ENCODE measurements at regions not wholly inside any gene's neighbourhood (a gene's known extent, or its start where the extent isn't known, plus 50 kb on each side); places are given as distances from the start of the nearest gene placed in this dataset.

- Histone ChIP-seq H3K4me1 (ENCODE audit: insufficient read depth, low read length) (no peaks in the 10 kb centered on the region), H3K27ac (ENCODE audit: low read length) (no peak overlapping the region), H3K9me3 (ENCODE audit: insufficient read depth, low read depth, low read length) (no peaks in the 10 kb centered on the region), H3K27me3 (ENCODE audit: insufficient read depth, low read length) (no peaks in the 10 kb centered on the region), H3K36me3 (ENCODE audit: insufficient read depth, low read depth, low read length) (no peaks in the 10 kb centered on the region), H3K9ac (ENCODE audit: low read depth, low read length) (no peak overlapping the region), H3K4me3 (ENCODE audit: low read length) (no peak overlapping the region)
Observed at GRCh38 chr2:6579281-6579680, 286.4 kb downstream of the CMPK2 start.

GRCh38 chr2:6580982-6581381 is 284.7 kb downstream of the CMPK2 start:
- Histone ChIP-seq H3K9me3 (ENCODE audit: insufficient read depth, low read depth, low read length) (no peaks in the 10 kb centered on the region), H3K36me3 (ENCODE audit: insufficient read depth, low read depth, low read length) (no peaks in the 10 kb centered on the region), H3K4me1 (ENCODE audit: insufficient read depth, low read length) (no peaks in the 10 kb centered on the region), H3K9ac (ENCODE audit: low read depth, low read length) (no peak overlapping the region), H3K4me3 (ENCODE audit: low read length) (no peak overlapping the region), H3K27me3 (ENCODE audit: insufficient read depth, low read length) (no peaks in the 10 kb centered on the region), H3K27ac (ENCODE audit: low read length) (no peak overlapping the region)

DNA sequence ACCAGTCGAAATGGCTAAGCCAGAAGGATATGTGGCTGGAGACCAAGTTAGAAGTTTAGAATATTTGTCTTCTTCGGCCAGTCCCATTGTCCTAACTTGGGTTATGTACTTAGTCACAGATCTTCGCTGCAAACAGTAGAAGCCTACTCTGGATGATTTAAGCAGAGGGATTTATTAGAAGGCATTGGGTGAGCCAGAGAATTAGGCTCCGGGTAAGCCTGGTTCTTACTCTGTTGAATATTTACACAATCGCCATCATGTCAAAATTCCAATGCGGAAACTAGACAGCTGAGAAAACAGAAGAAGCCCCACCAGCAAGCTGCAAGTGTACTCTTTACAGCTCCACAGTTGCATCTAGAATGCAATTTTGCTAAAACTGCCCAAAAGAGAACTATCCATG is 276.6 kb downstream of the CMPK2 start:
- no peak overlapping the region for H3K27ac ChIP-seq (ENCODE audit: low read length)
- H3K36me3 ChIP-seq (ENCODE audit: insufficient read depth, low read depth, low read length): no peaks in the 10 kb centered on the region
- H3K4me1 ChIP-seq (ENCODE audit: insufficient read depth, low read length): no peaks in the 10 kb centered on the region
- no peak overlapping the region for H3K4me3 ChIP-seq (ENCODE audit: low read length)
- no peak overlapping the region for H3K9ac ChIP-seq (ENCODE audit: low read depth, low read length)
- H3K9me3 ChIP-seq (ENCODE audit: insufficient read depth, low read depth, low read length): no peaks in the 10 kb centered on the region
- no peaks in the 10 kb centered on the region for H3K27me3 ChIP-seq (ENCODE audit: insufficient read depth, low read length)

DNA sequence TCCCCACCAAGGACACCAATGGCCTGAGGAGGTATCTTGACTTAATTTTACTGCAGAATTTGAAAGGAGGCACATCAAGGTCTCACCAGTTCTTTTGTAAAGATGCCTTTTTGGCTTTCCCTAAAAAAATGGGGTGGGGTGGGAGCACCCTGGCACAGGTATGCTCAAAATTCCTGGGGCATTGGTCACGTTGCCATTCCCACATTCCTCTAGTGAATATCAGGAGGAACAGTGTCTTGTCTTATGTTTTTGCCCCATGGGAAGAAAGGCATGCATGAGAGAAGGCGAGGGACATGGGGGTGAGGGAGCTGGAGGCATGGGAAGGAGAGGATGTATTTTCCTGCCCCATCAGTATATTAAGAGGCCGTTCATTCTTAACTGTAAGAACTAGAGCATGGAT is 275.3 kb downstream of the CMPK2 start:
- Histone ChIP-seq H3K9ac (ENCODE audit: low read depth, low read length) (no peak overlapping the region), H3K36me3 (ENCODE audit: insufficient read depth, low read depth, low read length) (no peaks in the 10 kb centered on the region), H3K27me3 (ENCODE audit: insufficient read depth, low read length) (no peaks in the 10 kb centered on the region), H3K9me3 (ENCODE audit: insufficient read depth, low read depth, low read length) (no peaks in the 10 kb centered on the region), H3K4me1 (ENCODE audit: insufficient read depth, low read length) (no peaks in the 10 kb centered on the region), H3K4me3 (ENCODE audit: low read length) (no peak overlapping the region), H3K27ac (ENCODE audit: low read length) (no peak overlapping the region)

DNA sequence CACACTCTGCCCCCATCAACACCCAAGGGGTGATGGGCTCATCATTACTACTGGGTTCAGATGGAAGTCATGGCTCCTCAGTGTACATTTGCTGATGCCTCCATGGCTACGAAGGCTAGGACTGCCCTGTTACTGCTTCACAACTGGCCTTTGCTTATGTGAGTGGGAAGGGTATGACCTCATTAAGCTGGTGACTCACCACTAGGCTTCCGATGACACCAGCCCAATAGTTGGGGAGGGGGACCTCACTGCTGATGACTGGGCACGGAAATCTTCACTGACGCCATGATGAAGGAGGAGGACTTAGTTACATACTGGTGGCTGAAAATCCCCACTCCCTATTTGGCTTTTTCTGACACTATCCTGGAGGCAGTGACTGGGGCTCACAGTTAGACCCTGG is 263.2 kb downstream of the CMPK2 start:
- H3K27ac ChIP-seq (ENCODE audit: low read length): no peak overlapping the region
- H3K9me3 ChIP-seq (ENCODE audit: insufficient read depth, low read depth, low read length): peaks cover 4% of the 10 kb centered on the region; the same call in 1 of the 2 replicates
- H3K27me3 ChIP-seq (ENCODE audit: insufficient read depth, low read length): no peaks in the 10 kb centered on the region
- no peaks in the 10 kb centered on the region for H3K36me3 ChIP-seq (ENCODE audit: insufficient read depth, low read depth, low read length)
- no peaks in the 10 kb centered on the region for H3K4me1 ChIP-seq (ENCODE audit: insufficient read depth, low read length)
- H3K4me3 ChIP-seq (ENCODE audit: low read length): no peak overlapping the region
- no peak overlapping the region for H3K9ac ChIP-seq (ENCODE audit: low read depth, low read length)

- H3K9me3 ChIP-seq (ENCODE audit: insufficient read depth, low read depth, low read length): peaks cover 4% of the 10 kb centered on the region; the same call in 1 of the 2 replicates
- no peak overlapping the region for H3K4me3 ChIP-seq (ENCODE audit: low read length)
- H3K36me3 ChIP-seq (ENCODE audit: insufficient read depth, low read depth, low read length): no peaks in the 10 kb centered on the region
- H3K4me1 ChIP-seq (ENCODE audit: insufficient read depth, low read length): no peaks in the 10 kb centered on the region
- H3K9ac ChIP-seq (ENCODE audit: low read depth, low read length): no peak overlapping the region
- H3K27me3 ChIP-seq (ENCODE audit: insufficient read depth, low read length): no peaks in the 10 kb centered on the region
- H3K27ac ChIP-seq (ENCODE audit: low read length): no peak overlapping the region
Observed at GRCh38 chr2:6605836-6606505, 259.7 kb downstream of the CMPK2 start.

DNA sequence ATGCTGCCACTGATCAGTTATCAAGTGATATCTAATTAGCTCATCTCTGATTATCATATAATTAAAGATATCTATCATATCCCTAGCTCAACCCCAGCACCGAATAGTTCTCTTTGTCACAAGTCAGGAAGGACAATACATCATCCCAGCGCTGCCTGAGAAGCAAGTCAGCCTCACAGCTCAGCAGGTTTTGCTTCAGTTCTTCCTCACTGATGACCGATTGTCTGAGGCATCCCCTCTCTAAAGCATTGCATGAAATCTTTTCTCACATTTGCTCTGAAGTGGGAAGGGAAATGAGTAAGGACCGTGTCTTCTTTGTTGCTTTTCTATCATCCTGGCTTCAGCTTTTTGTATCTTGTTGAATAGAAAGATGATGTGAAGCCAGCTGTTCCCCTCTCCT is 247.9 kb downstream of the CMPK2 start:
- H3K4me1 ChIP-seq (ENCODE audit: insufficient read depth, low read length): no peaks in the 10 kb centered on the region
- H3K27me3 ChIP-seq (ENCODE audit: insufficient read depth, low read length): no peaks in the 10 kb centered on the region
- no peak overlapping the region for H3K9ac ChIP-seq (ENCODE audit: low read depth, low read length)
- H3K27ac ChIP-seq (ENCODE audit: low read length): no peak overlapping the region
- H3K9me3 ChIP-seq (ENCODE audit: insufficient read depth, low read depth, low read length): no peaks in the 10 kb centered on the region
- H3K4me3 ChIP-seq (ENCODE audit: low read length): no peak overlapping the region
- no peaks in the 10 kb centered on the region for H3K36me3 ChIP-seq (ENCODE audit: insufficient read depth, low read depth, low read length)

- Histone ChIP-seq H3K4me1 (ENCODE audit: insufficient read depth, low read length) (peaks cover under 1% of the 10 kb centered on the region; the same call in 1 of the 2 replicates), H3K9ac (ENCODE audit: low read depth, low read length) (no peak overlapping the region), H3K27ac (ENCODE audit: low read length) (no peak overlapping the region), H3K27me3 (ENCODE audit: insufficient read depth, low read length) (no peaks in the 10 kb centered on the region), H3K9me3 (ENCODE audit: insufficient read depth, low read depth, low read length) (no peaks in the 10 kb centered on the region), H3K4me3 (ENCODE audit: low read length) (no peak overlapping the region), H3K36me3 (ENCODE audit: insufficient read depth, low read depth, low read length) (no peaks in the 10 kb centered on the region)
Observed at GRCh38 chr2:6618201-6618600, 247.5 kb downstream of the CMPK2 start.

GRCh38 chr2:6623746-6624145 is 242.0 kb downstream of the CMPK2 start:
- no peak overlapping the region for H3K4me3 ChIP-seq (ENCODE audit: low read length)
- H3K9me3 ChIP-seq (ENCODE audit: insufficient read depth, low read depth, low read length): no peaks in the 10 kb centered on the region
- H3K4me1 ChIP-seq (ENCODE audit: insufficient read depth, low read length): peaks cover 4% of the 10 kb centered on the region; the same call in 1 of the 2 replicates
- H3K27me3 ChIP-seq (ENCODE audit: insufficient read depth, low read length): no peaks in the 10 kb centered on the region
- H3K27ac ChIP-seq (ENCODE audit: low read length): no peak overlapping the region
- no peaks in the 10 kb centered on the region for H3K36me3 ChIP-seq (ENCODE audit: insufficient read depth, low read depth, low read length)
- no peak overlapping the region for H3K9ac ChIP-seq (ENCODE audit: low read depth, low read length)

DNA sequence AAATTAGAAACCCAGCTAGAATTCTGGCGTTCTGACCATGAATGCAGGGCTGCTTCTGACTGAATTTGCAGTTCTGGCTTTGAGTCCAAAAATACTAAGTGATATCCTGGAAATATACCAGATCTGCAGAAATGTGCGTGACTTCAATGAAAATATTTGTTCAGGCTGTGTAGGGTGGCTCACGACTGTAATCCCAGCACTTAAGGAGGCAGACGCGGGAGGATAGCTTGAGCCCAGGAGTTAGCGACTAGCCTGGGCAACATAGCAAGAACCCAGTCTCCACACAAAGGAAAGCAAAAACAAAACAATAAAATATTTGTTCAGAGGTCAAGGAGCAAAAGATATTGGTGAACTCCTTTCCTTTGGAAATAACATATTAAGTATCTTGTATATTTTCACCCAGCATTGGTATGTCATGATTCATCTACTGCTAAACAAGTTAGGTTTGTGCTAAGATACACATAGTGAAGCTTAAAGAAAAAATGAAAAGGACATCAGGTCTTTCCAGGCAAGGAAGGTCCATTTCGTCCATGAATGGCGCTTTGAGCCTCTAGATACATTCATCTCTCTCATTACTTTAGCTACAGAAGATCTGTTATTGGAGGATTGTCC is 239.2 kb downstream of the CMPK2 start:
- Histone ChIP-seq H3K4me3 (ENCODE audit: low read length) (no peak overlapping the region), H3K9me3 (ENCODE audit: insufficient read depth, low read depth, low read length) (no peaks in the 10 kb centered on the region), H3K9ac (ENCODE audit: low read depth, low read length) (no peak overlapping the region), H3K4me1 (ENCODE audit: insufficient read depth, low read length) (peaks cover 4% of the 10 kb centered on the region; the same call in 1 of the 2 replicates), H3K27me3 (ENCODE audit: insufficient read depth, low read length) (no peaks in the 10 kb centered on the region), H3K27ac (ENCODE audit: low read length) (no peak overlapping the region), H3K36me3 (ENCODE audit: insufficient read depth, low read depth, low read length) (no peaks in the 10 kb centered on the region)

GRCh38 chr2:6627316-6627715 is 238.4 kb downstream of the CMPK2 start:
- Histone ChIP-seq H3K36me3 (ENCODE audit: insufficient read depth, low read depth, low read length) (no peaks in the 10 kb centered on the region), H3K4me3 (ENCODE audit: low read length) (no peak overlapping the region), H3K9ac (ENCODE audit: low read depth, low read length) (no peak overlapping the region), H3K27ac (ENCODE audit: low read length) (no peak overlapping the region), H3K27me3 (ENCODE audit: insufficient read depth, low read length) (no peaks in the 10 kb centered on the region), H3K9me3 (ENCODE audit: insufficient read depth, low read depth, low read length) (no peaks in the 10 kb centered on the region), H3K4me1 (ENCODE audit: insufficient read depth, low read length) (peaks cover 4% of the 10 kb centered on the region; the same call in 1 of the 2 replicates)

- H3K4me3 ChIP-seq (ENCODE audit: low read length): no peak overlapping the region
- no peak overlapping the region for H3K27ac ChIP-seq (ENCODE audit: low read length)
- H3K36me3 ChIP-seq (ENCODE audit: insufficient read depth, low read depth, low read length): no peaks in the 10 kb centered on the region
- H3K9ac ChIP-seq (ENCODE audit: low read depth, low read length): no peak overlapping the region
- no peaks in the 10 kb centered on the region for H3K4me1 ChIP-seq (ENCODE audit: insufficient read depth, low read length)
- H3K9me3 ChIP-seq (ENCODE audit: insufficient read depth, low read depth, low read length): no peaks in the 10 kb centered on the region
- no peaks in the 10 kb centered on the region for H3K27me3 ChIP-seq (ENCODE audit: insufficient read depth, low read length)
Observed at GRCh38 chr2:6630209-6630608, 235.5 kb downstream of the CMPK2 start.
